Bronchial epithelial cell (primary cell): ENCODE measurements at regions not wholly inside any gene's neighbourhood (a gene's known extent, or its start where the extent isn't known, plus 50 kb on each side); places are given as distances from the start of the nearest gene placed in this dataset.

ENCODE experiments used
- DNase-seq: peaks from one replicate; pipeline ENCODE4 v3.0.0-alpha.2; 2010; ENCODE audit warnings: low read depth
- FAIRE-seq: peaks from 2 replicates; lab custom pipeline; 2011; peaks lifted over from hg19 to GRCh38; lab: Jason Lieb, UNC
- H3K27me3 ChIP-seq: 2 replicates; pipeline ENCODE4 v1.5.1; 2011; ENCODE audit warnings: low read length; ENCODE audit not compliant: control insufficient read depth, insufficient read depth
- H3K36me3 ChIP-seq: 2 replicates; pipeline ENCODE4 v1.5.1; 2011; ENCODE audit warnings: low read length; ENCODE audit not compliant: control insufficient read depth, insufficient read depth
- H3K4me3 ChIP-seq: 2 replicates; pipeline ENCODE4 v1.5.1; 2011; ENCODE audit warnings: mild to moderate bottlenecking, low read depth, low read length, control low read depth
- TF ChIP-seq, protein P1 (sequence below): IDR thresholded peaks from 2 replicates; pipeline ENCODE4 v1.5.1; 2011; ENCODE audit warnings: mild to moderate bottlenecking, moderate library complexity, low read length, control low read depth, inconsistent platforms; ENCODE audit not compliant: insufficient read depth, severe bottlenecking

DNA sequence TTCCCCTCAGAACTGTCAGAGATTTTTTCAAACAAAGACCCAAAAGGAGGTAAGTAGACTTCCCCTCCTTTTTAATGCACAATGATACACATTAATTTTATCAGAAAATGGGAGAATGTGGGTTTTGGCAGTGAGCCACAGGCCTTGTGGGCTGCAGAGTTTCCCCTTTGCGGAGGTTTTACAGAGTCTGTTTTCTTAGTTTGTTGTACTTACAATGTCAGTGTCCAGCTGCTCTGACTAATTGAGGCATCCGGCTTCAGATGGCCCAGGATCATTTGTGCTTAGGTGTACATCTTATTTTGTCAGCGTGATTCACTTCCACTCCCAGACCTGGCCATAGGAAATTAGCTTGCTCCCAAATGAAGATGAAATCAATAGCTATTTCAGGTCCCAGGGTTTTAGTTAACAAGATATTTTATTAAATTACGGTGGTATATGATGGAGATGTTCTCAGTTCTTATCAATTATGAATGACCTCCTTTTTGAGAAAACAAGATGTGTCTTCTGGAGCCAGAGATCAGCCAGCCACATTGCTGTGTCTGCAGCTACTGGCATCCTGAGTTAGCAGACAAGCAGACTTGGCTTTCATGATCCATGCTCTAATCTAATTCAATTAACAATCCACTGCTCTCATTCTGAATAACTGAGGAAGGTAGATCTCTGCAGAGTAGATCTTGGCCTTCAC, 1086.6 kb upstream of the SORCS1 start:
- TF ChIP-seq, protein P1, sequence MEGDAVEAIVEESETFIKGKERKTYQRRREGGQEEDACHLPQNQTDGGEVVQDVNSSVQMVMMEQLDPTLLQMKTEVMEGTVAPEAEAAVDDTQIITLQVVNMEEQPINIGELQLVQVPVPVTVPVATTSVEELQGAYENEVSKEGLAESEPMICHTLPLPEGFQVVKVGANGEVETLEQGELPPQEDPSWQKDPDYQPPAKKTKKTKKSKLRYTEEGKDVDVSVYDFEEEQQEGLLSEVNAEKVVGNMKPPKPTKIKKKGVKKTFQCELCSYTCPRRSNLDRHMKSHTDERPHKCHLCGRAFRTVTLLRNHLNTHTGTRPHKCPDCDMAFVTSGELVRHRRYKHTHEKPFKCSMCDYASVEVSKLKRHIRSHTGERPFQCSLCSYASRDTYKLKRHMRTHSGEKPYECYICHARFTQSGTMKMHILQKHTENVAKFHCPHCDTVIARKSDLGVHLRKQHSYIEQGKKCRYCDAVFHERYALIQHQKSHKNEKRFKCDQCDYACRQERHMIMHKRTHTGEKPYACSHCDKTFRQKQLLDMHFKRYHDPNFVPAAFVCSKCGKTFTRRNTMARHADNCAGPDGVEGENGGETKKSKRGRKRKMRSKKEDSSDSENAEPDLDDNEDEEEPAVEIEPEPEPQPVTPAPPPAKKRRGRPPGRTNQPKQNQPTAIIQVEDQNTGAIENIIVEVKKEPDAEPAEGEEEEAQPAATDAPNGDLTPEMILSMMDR: no peak
- FAIRE-seq: no peak
- no peak for DNase-seq

DNA sequence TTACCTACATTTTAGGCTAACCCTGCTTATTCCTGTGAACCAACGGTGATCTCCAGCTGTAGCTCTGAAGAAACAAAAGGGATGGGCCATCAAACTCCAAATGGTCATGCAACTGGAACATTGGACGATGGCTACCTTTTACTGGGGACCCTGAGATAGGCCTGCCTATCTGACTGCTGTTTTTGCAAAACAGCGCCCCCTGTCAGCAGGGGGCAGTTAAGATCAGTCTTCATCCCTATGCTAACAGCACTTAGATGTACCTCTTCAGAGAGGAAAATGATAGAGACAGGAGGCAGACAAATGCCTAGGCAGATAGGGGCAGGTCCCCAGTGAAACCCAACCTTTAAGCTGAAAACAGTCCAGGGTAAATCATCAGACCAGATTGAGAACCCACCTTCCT, 1085.4 kb upstream of the SORCS1 start:
- TF ChIP-seq, protein P1: peak; percentile 16
- no peak for DNase-seq
- no peak overlapping the region for H3K4me3 ChIP-seq
- H3K36me3 ChIP-seq: no peaks in the 10 kb centered on the region
- FAIRE-seq: no peak
- H3K27me3 ChIP-seq: no peaks in the 10 kb centered on the region

More for the DNA sequence above, 1086.6 kb upstream of the SORCS1 start:
- Histone ChIP-seq H3K27me3 (no peaks in the 10 kb centered on the region), H3K4me3 (no peak overlapping the region), H3K36me3 (no peaks in the 10 kb centered on the region)

DNA sequence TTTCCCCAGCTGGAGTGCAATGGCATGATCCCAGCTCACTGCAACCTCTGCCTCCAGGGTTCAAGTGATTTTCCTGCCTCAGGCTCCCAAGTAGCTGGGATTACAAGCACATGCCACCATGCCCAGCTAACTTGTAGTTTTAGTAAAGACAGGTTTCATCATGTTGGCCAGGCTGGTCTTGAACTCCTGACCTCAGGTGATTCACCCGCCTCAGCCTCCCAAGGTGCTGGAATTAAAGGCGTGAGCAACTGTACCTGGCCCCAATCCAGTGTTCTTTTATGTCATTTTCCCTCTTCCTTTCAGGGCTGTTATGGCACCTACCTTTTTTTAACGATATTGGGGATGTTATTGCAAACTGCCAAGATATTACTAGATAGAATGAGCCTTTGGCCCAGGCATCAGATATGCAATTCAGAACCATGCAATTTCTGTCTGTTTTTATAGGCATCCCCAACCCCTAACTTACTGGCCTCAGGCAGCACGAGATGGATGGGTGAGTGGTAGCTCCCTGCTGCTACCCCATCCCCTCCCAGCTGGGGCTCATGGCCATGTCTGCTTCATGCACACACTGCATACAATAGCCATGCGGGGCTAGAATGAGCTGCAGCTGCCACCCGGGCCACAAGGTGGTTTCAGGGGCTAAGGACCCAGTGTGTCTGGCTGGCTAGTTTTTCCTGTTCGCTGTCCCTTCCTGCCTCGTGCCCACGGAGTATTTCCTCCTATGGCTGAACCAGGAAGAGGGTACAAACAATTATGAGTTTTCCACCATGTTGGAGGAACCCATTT, 1080.1 kb upstream of the SORCS1 start:
- FAIRE-seq (no peak), DNase-seq (peak; percentile 75)
- H3K4me3 ChIP-seq: no peak overlapping the region
- no peaks in the 10 kb centered on the region for H3K27me3 ChIP-seq
- TF ChIP-seq, protein P1: no peak
- H3K36me3 ChIP-seq: no peaks in the 10 kb centered on the region

DNA sequence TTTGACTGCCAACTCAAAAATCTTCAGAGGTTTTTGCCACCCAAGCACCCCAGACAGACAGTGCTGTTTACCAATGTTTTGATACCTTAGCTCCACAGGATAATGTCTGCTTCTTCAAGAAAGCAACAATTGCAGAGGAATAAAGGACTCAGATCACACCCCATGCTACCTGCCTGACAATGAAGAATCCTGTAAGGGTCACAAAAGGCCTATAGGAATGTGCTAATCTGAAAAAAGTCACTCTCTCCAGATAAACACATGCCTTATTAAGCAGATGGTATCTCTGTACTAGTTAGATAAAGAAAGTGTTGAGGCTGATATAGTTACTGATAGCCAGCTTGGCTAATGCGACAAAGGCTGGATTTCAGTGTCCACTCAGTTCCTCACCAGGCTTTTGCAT, 1076.7 kb upstream of the SORCS1 start:
- TF ChIP-seq, protein P1: no peak
- no peak for FAIRE-seq
- Histone ChIP-seq H3K36me3 (no peaks in the 10 kb centered on the region), H3K4me3 (no peak overlapping the region), H3K27me3 (no peaks in the 10 kb centered on the region)
- no peak for DNase-seq

DNA sequence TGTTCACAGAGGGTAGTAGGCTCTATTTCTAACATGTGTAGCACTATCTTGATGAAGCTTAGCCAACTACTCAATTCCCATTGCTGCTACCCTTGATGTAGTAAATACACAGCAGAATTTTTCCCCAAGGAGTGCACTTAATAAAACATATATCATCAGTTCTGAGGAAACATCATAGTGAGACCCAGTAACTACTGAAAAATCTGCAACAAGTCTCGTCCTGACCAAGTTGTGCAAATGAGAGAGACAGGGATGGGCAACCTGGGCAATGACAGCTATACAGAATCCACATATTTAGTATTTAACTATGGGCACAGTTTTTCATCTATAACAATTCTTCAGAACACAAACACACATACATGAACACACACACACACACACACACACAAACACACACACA, 1073.8 kb upstream of the SORCS1 start:
- no peak overlapping the region for H3K4me3 ChIP-seq
- no peaks in the 10 kb centered on the region for H3K36me3 ChIP-seq
- TF ChIP-seq, protein P1: no peak
- H3K27me3 ChIP-seq: no peaks in the 10 kb centered on the region
- no peak for FAIRE-seq
- DNase-seq: peak; percentile 62
